A549 (cell line): ENCODE measurements at regions not wholly inside any gene's neighbourhood (a gene's known extent, or its start where the extent isn't known, plus 50 kb on each side); places are given as distances from the start of the nearest gene placed in this dataset.

ENCODE experiments used
- ATAC-seq, 2 experiments: fragments of 200-7000 bp in 1 of 2; fragments of >200 bp in 1 of 2; cut with Nextera tagmentation in 1 of 2; cut with Tn5 transposase in 1 of 2; 3 replicates each; pipeline versions ENCODE4 v1.8.0 to v1.9.1; 2018 to 2020; ENCODE audit warnings: mild to moderate bottlenecking in 1 of 2, moderate library complexity in 1 of 2
- CTCF ChIA-PET: fragments of 300-600 bp; sonication (Branson Sonifier 250); formaldehyde crosslinking; extraction: SDS; loops from one replicate; lab custom pipeline; 2021; ENCODE audit warnings: antibody characterized with exemption, inconsistent platforms; lab: Yijun Ruan, JAX
- POLR2A ChIA-PET: fragments of 350-600 bp; formaldehyde crosslinking; extraction: SDS; loops from one replicate; lab custom pipeline; 2021; ENCODE audit warnings: antibody characterized with exemption, inconsistent platforms; lab: Yijun Ruan, JAX
- DNase-seq, 2 experiments: peaks; one replicate each; pipeline versions ENCODE4 v3.0.0 to v3.0.0-alpha.2; 2011 to 2016; ENCODE audit warnings: low read depth in 1 of 2, low spot score in 1 of 2
- FAIRE-seq: peaks from 2 replicates; lab custom pipeline; 2011; peaks lifted over from hg19 to GRCh38; lab: Jason Lieb, UNC
- H3K27ac ChIP-seq, 2 experiments: fragments of >200 bp; sonication (Bioruptor Twin); formaldehyde crosslinking; 3 replicates each; pipeline ENCODE4 v1.5.1; 2016 to 2017
- H3K4me1 ChIP-seq: fragments of >200 bp; sonication (Bioruptor Twin); formaldehyde crosslinking; 3 replicates; pipeline ENCODE4 v1.6.1; 2016
- H3K4me2 ChIP-seq: fragments of >200 bp; sonication (Bioruptor Twin); formaldehyde crosslinking; 3 replicates; pipeline ENCODE4 v1.6.1; 2016
- H3K4me3 ChIP-seq: fragments of >200 bp; sonication (Bioruptor Twin); formaldehyde crosslinking; 3 replicates; pipeline ENCODE4 v1.5.1; 2016
- H3K9me3 ChIP-seq: fragments of >200 bp; sonication (Bioruptor Twin); formaldehyde crosslinking; 3 replicates; pipeline ENCODE4 v1.6.1; 2016
- EP300 ChIP-seq, 2 experiments: fragments of >200 bp; sonication (Bioruptor Twin); formaldehyde crosslinking; IDR thresholded peaks; 2 replicates in 1 of 2; 3 replicates in 1 of 2; pipeline ENCODE4 v1.6.1; 2016 to 2017
- FOSL2 ChIP-seq, 2 experiments: fragments of 450-650 bp in 1 of 2; fragments of >200 bp in 1 of 2; sonication (Bioruptor Twin) in 1 of 2; formaldehyde crosslinking; IDR thresholded peaks; 2 replicates each; pipeline versions ENCODE4 v1.5.0 to v1.6.1; 2016 to 2020; ENCODE audit warnings: mild to moderate bottlenecking in 1 of 2, moderate library complexity in 1 of 2
- HEYL ChIP-seq: fragments of 250-450 bp; sonication (Bioruptor Pico); IDR thresholded peaks from 2 replicates; pipeline ENCODE4 v1.8.0; 2021; ENCODE audit warnings: mild to moderate bottlenecking, moderate library complexity
- HOXB5 ChIP-seq: fragments of 250-450 bp; sonication (Bioruptor Pico); IDR thresholded peaks from 2 replicates; pipeline ENCODE4 v1.5.0; 2020; ENCODE audit warnings: mild to moderate bottlenecking, moderate library complexity
- JUNB ChIP-seq: fragments of >200 bp; sonication (Bioruptor Twin); formaldehyde crosslinking; IDR thresholded peaks from 2 replicates; pipeline ENCODE4 v1.6.1; 2016
- KDM1A ChIP-seq: fragments of 200-600 bp; sonication (generic); IDR thresholded peaks from 2 replicates; pipeline ENCODE4 v1.6.1; 2016; ENCODE audit warnings: low read depth, mild to moderate bottlenecking
- MAFK ChIP-seq: fragments of 450-650 bp; IDR thresholded peaks from 2 replicates; pipeline ENCODE4 v1.6.1; 2014; ENCODE audit not compliant: partially characterized antibody
- MYC ChIP-seq: IDR thresholded peaks from 2 replicates; pipeline ENCODE4 v1.6.1; 2012; ENCODE audit warnings: mild to moderate bottlenecking, inconsistent platforms, low read length, improper control_type of control experiment, borderline replicate concordance
- NPAS2 ChIP-seq: fragments of 250-450 bp; sonication (Bioruptor Pico); IDR thresholded peaks from 2 replicates; pipeline ENCODE4 v1.8.0; 2022; ENCODE audit warnings: mild to moderate bottlenecking, moderate library complexity, borderline replicate concordance
- POLR2AphosphoS2 ChIP-seq: conservative IDR thresholded peaks from 2 replicates; pipeline ENCODE4 v1.6.1; 2012; ENCODE audit warnings: low read length, improper control_type of control experiment, inconsistent platforms
- RNF2 ChIP-seq: fragments of 200-600 bp; sonication (generic); IDR thresholded peaks from 2 replicates; pipeline ENCODE4 v1.6.1; 2016; ENCODE audit warnings: low read depth, mild to moderate bottlenecking, antibody characterized with exemption, moderate library complexity, borderline replicate concordance
- SREBF2 ChIP-seq: fragments of 450-650 bp; IDR thresholded peaks from 2 replicates; pipeline ENCODE4 v1.6.1; 2014; ENCODE audit warnings: mild to moderate bottlenecking, moderate library complexity
- WGBS: methylation state at CpG from one replicate; pipeline ENCODE4 v1.1.6; 2017; ENCODE audit errors: missing lambda C conversion rate; 5-methylcytosine and 5-hydroxymethylcytosine counted together
- TF ChIP-seq, protein P1 (sequence below): fragments of 450-650 bp; IDR thresholded peaks from 2 replicates; pipeline ENCODE4 v1.6.1; 2014; ENCODE audit warnings: antibody characterized with exemption
- TF ChIP-seq, protein P2 (sequence below): fragments of 250-450 bp; sonication (Bioruptor Pico); IDR thresholded peaks from 2 replicates; pipeline ENCODE4 v1.5.0; 2021; ENCODE audit warnings: mild to moderate bottlenecking, moderate library complexity, borderline replicate concordance
- TF ChIP-seq, protein P3 (sequence below): fragments of 150-350 bp; IDR thresholded peaks from 2 replicates; pipeline ENCODE4 v1.6.1; 2014; ENCODE audit warnings: low read depth, mild to moderate bottlenecking, low read length
- TF ChIP-seq, protein P4 (sequence below): fragments of 250-450 bp; sonication (Bioruptor Pico); IDR thresholded peaks from 2 replicates; pipeline ENCODE4 v1.5.0; 2020; ENCODE audit warnings: low read depth, mild to moderate bottlenecking, moderate library complexity
- TF ChIP-seq, protein P5 (sequence below): fragments of >200 bp; sonication (Bioruptor Twin); formaldehyde crosslinking; IDR thresholded peaks from 3 replicates; pipeline ENCODE4 v1.6.1; 2016
- TF ChIP-seq, protein P6 (sequence below): fragments of 200-600 bp; sonication (generic); IDR thresholded peaks from 2 replicates; pipeline ENCODE4 v1.6.1; 2016; ENCODE audit warnings: antibody characterized with exemption, mild to moderate bottlenecking, moderate library complexity

DNA sequence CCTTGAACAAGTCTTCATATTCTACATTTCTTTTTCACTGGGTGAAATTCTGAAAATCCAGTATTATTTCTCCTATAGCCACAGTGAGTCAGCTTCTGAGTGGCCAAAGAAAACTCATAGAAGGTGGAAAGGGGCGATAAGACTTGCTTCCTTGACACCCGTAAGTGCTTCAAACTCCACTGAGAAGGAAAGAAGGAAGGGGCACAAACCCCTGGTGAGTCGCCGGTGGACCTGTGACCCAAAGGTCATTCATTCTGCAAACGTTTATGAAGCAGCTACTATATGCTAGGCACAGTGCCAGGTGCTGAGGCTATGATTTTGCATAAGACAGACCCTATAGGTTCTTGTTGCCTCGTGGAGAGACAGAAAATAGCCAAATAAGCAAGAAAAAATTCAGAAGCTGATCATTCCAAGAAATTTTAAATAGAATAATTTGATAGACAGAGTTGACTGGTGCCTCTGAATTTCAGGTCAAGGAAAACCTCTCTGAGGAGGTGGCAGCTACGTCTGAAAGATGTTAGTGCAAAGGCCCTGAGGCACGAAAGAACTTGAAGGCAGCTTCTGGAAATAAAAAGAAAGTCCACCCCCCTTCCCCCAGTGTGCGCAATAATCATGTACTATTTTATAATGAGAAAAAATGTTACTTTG lies 118.2 kb downstream of the CD24 start:
- TF ChIP-seq JUNB (no peak), EP300 (IDR thresholded peaks at IDR 0.05) (no peak), MAFK (no peak), RNF2 (no peak)
- TF ChIP-seq, protein P1, sequence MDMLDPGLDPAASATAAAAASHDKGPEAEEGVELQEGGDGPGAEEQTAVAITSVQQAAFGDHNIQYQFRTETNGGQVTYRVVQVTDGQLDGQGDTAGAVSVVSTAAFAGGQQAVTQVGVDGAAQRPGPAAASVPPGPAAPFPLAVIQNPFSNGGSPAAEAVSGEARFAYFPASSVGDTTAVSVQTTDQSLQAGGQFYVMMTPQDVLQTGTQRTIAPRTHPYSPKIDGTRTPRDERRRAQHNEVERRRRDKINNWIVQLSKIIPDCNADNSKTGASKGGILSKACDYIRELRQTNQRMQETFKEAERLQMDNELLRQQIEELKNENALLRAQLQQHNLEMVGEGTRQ, result no peak
- TF ChIP-seq, protein P2, sequence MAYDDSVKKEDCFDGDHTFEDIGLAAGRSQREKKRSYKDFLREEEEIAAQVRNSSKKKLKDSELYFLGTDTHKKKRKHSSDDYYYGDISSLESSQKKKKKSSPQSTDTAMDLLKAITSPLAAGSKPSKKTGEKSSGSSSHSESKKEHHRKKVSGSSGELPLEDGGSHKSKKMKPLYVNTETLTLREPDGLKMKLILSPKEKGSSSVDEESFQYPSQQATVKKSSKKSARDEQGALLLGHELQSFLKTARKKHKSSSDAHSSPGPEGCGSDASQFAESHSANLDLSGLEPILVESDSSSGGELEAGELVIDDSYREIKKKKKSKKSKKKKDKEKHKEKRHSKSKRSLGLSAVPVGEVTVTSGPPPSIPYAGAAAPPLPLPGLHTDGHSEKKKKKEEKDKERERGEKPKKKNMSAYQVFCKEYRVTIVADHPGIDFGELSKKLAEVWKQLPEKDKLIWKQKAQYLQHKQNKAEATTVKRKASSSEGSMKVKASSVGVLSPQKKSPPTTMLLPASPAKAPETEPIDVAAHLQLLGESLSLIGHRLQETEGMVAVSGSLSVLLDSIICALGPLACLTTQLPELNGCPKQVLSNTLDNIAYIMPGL (CRISPR knock-in tag), result no peak
- TF ChIP-seq, protein P3, sequence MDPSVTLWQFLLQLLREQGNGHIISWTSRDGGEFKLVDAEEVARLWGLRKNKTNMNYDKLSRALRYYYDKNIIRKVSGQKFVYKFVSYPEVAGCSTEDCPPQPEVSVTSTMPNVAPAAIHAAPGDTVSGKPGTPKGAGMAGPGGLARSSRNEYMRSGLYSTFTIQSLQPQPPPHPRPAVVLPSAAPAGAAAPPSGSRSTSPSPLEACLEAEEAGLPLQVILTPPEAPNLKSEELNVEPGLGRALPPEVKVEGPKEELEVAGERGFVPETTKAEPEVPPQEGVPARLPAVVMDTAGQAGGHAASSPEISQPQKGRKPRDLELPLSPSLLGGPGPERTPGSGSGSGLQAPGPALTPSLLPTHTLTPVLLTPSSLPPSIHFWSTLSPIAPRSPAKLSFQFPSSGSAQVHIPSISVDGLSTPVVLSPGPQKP, result no peak
- TF ChIP-seq, all 56 proteins: peak for 0
- Histone ChIP-seq H3K4me1 (peaks cover 19% of the 10 kb centered on the region; the same call in 2 of the 3 replicates), H3K27ac (0 out of 6 replicates have a peak overlapping the region, but pooled peaks of 1 of the 2 experiments have one; percentile 6), H3K4me3 (no peak overlapping the region), H3K9me3 (no peaks in the 10 kb centered on the region; the same call in 2 of the 3 replicates), H3K4me2 (no peak overlapping the region)
- 68% methylated on average over 9 of the region's 9 CpGs for WGBS
- ATAC-seq (no peak), FAIRE-seq (no peak), DNase-seq (no peak)
- CTCF ChIA-PET, result interaction anchor here (1.5 to 1.6 kb wide), 2 partner anchors 35 to 123 kb away, joined by 3 to 4 read pairs; no protein-coding TSS in a partner anchor
- POLR2A ChIA-PET, result no interaction called here

DNA sequence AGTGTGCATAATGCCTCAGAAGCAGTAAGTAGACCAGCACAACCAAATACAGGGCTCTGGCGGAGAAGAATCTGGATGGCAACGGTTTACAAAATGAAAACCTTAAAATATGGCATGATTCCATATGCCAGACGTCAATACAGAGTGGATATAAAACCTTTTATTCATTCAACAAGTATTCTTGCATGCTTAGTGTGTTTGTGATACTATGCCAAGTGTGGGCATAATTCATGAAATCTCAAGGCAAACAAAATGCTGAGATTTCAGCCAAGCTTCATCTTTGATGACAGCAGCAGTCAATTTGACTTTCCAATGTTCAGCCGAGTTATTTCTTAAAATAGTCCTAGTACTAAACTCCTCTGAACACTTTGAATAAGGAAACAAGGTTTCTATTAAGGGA lies 119.4 kb downstream of the CD24 start:
- Histone ChIP-seq H3K4me3 (no peak overlapping the region), H3K4me2 (peak overlapping the region; percentile 13; the same call in 1 of the 3 replicates), H3K27ac (peak overlapping the region in 1 of 2 experiments; percentile 49; a peak in 2 of 6 replicates), H3K9me3 (no peaks in the 10 kb centered on the region; the same call in 2 of the 3 replicates), H3K4me1 (peaks cover 19% of the 10 kb centered on the region; the same call in 2 of the 3 replicates)
- CTCF ChIA-PET, result interaction anchor here (1.5 kb wide), 1 partner anchor 124 kb away, joined by 3 read pairs; no protein-coding TSS in a partner anchor
- ATAC-seq (no peak), FAIRE-seq (no peak), DNase-seq (no peak)
- no peak for TF ChIP-seq RNF2
- TF ChIP-seq FOSL2 (IDR thresholded peaks at IDR 0.05), result no peak
- no peak for TF ChIP-seq FOSL2 (CRISPR knock-in tag; IDR thresholded peaks at IDR 0.05)
- TF ChIP-seq KDM1A, result no peak
- TF ChIP-seq POLR2AphosphoS2, result no peak
- TF ChIP-seq, protein P4, sequence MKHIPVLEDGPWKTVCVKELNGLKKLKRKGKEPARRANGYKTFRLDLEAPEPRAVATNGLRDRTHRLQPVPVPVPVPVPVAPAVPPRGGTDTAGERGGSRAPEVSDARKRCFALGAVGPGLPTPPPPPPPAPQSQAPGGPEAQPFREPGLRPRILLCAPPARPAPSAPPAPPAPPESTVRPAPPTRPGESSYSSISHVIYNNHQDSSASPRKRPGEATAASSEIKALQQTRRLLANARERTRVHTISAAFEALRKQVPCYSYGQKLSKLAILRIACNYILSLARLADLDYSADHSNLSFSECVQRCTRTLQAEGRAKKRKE, result no peak
- no peak for TF ChIP-seq MYC
- no peak for TF ChIP-seq HOXB5 (CRISPR knock-in tag)
- TF ChIP-seq, protein P5, sequence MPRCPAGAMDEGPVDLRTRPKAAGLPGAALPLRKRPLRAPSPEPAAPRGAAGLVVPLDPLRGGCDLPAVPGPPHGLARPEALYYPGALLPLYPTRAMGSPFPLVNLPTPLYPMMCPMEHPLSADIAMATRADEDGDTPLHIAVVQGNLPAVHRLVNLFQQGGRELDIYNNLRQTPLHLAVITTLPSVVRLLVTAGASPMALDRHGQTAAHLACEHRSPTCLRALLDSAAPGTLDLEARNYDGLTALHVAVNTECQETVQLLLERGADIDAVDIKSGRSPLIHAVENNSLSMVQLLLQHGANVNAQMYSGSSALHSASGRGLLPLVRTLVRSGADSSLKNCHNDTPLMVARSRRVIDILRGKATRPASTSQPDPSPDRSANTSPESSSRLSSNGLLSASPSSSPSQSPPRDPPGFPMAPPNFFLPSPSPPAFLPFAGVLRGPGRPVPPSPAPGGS, result no peak
- no peak for TF ChIP-seq HEYL (CRISPR knock-in tag)
- TF ChIP-seq NPAS2, result no peak
- TF ChIP-seq SREBF2, result no peak
- TF ChIP-seq, protein P6, sequence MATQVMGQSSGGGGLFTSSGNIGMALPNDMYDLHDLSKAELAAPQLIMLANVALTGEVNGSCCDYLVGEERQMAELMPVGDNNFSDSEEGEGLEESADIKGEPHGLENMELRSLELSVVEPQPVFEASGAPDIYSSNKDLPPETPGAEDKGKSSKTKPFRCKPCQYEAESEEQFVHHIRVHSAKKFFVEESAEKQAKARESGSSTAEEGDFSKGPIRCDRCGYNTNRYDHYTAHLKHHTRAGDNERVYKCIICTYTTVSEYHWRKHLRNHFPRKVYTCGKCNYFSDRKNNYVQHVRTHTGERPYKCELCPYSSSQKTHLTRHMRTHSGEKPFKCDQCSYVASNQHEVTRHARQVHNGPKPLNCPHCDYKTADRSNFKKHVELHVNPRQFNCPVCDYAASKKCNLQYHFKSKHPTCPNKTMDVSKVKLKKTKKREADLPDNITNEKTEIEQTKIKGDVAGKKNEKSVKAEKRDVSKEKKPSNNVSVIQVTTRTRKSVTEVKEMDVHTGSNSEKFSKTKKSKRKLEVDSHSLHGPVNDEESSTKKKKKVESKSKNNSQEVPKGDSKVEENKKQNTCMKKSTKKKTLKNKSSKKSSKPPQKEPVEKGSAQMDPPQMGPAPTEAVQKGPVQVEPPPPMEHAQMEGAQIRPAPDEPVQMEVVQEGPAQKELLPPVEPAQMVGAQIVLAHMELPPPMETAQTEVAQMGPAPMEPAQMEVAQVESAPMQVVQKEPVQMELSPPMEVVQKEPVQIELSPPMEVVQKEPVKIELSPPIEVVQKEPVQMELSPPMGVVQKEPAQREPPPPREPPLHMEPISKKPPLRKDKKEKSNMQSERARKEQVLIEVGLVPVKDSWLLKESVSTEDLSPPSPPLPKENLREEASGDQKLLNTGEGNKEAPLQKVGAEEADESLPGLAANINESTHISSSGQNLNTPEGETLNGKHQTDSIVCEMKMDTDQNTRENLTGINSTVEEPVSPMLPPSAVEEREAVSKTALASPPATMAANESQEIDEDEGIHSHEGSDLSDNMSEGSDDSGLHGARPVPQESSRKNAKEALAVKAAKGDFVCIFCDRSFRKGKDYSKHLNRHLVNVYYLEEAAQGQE, result no peak
- 41% methylated on average over 4 of the region's 4 CpGs for WGBS
- POLR2A ChIA-PET, result no interaction called here
